Mesothelial cell of epicardium (in vitro differentiated cells): ENCODE measurements at regions not wholly inside any gene's neighbourhood (a gene's known extent, or its start where the extent isn't known, plus 50 kb on each side); places are given as distances from the start of the nearest gene placed in this dataset.

Experiments used
- DNase-seq, 2 experiments: peaks; one replicate each; pipeline ENCODE4 v3.0.0; 2021; ENCODE audit warnings: low spot score in 2 of 2; ENCODE audit not compliant: unreplicated experiment in 2 of 2
- H3K27ac Mint-ChIP-seq: 2 replicates; pipeline ENCODE4 v1.8.0; 2021; ENCODE audit warnings: mixed read lengths
- H3K27me3 Mint-ChIP-seq: 2 replicates; pipeline ENCODE4 v1.8.0; 2021; ENCODE audit warnings: low read depth, mixed read lengths
- H3K36me3 Mint-ChIP-seq: 2 replicates; pipeline ENCODE4 v1.8.0; 2021; ENCODE audit warnings: mixed read lengths
- H3K4me1 Mint-ChIP-seq: 2 replicates; pipeline ENCODE4 v1.8.0; 2021; ENCODE audit warnings: mixed read lengths
- H3K4me3 Mint-ChIP-seq: 2 replicates; pipeline ENCODE4 v1.8.0; 2021; ENCODE audit warnings: mild to moderate bottlenecking, moderate library complexity, mixed read lengths
- H3K9me3 Mint-ChIP-seq: 2 replicates; pipeline ENCODE4 v1.8.0; 2021; ENCODE audit warnings: mixed read lengths
- TF ChIP-seq, protein P1 (sequence below): fragments of 200-600 bp; sonication (generic); IDR thresholded peaks from one replicate; pipeline ENCODE4 v1.5.0; 2021; ENCODE audit warnings: antibody characterized with exemption; ENCODE audit not compliant: unreplicated experiment

DNA sequence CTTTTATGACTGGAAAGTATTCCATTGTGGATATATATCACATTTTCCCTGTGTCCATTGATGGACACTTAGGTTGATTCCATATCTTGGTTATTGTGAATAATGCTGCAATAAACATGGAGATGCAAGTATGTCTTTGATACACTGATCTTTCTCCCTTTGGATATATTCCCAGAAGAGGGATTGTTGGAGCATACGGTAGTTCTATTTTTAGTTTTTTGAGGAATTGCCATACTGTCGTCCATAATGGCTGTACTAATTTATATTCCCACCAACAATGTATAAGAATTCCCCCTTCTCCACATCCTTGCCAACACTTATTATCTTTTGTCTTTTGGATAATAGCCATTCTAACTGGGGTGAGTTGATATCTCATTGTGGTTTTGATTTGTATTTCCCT lies 54.9 kb upstream of the PITX1 start:
- DNase-seq: no peak
- peaks cover 4% of the 10 kb centered on the region for H3K9me3 Mint-ChIP-seq
- no peak overlapping the region for H3K4me3 Mint-ChIP-seq
- no peak overlapping the region for H3K27ac Mint-ChIP-seq
- TF ChIP-seq, protein P1, sequence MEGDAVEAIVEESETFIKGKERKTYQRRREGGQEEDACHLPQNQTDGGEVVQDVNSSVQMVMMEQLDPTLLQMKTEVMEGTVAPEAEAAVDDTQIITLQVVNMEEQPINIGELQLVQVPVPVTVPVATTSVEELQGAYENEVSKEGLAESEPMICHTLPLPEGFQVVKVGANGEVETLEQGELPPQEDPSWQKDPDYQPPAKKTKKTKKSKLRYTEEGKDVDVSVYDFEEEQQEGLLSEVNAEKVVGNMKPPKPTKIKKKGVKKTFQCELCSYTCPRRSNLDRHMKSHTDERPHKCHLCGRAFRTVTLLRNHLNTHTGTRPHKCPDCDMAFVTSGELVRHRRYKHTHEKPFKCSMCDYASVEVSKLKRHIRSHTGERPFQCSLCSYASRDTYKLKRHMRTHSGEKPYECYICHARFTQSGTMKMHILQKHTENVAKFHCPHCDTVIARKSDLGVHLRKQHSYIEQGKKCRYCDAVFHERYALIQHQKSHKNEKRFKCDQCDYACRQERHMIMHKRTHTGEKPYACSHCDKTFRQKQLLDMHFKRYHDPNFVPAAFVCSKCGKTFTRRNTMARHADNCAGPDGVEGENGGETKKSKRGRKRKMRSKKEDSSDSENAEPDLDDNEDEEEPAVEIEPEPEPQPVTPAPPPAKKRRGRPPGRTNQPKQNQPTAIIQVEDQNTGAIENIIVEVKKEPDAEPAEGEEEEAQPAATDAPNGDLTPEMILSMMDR: no peak
- peaks cover 6% of the 10 kb centered on the region for H3K4me1 Mint-ChIP-seq
- no peaks in the 10 kb centered on the region for H3K36me3 Mint-ChIP-seq
- H3K27me3 Mint-ChIP-seq: peaks cover 27% of the 10 kb centered on the region

DNA sequence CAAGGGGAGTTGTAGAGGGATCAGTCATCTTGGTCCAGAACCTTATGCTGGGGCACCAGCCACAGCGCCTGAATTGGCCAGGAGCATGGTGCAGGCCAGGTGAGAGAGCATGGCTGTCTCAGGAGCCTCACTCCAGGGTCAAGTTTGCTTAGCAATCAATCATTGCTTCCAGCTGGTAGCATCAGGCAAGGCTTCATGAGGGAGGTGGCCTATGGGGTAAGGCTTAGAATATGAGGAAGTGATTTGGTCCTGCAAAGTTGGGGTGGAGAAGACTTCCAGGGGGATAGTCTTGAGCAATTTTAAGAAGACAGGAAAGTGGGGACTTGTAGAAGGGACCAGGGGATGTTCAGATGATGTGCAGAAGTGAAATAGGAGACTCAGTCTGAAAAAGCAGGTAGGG lies 53.9 kb upstream of the PITX1 start:
- H3K9me3 Mint-ChIP-seq: peaks cover 9% of the 10 kb centered on the region
- H3K4me3 Mint-ChIP-seq: no peak overlapping the region
- TF ChIP-seq, protein P1: no peak
- no peaks in the 10 kb centered on the region for H3K36me3 Mint-ChIP-seq
- DNase-seq: no peak
- no peak overlapping the region for H3K27ac Mint-ChIP-seq
- peaks cover 32% of the 10 kb centered on the region for H3K27me3 Mint-ChIP-seq
- H3K4me1 Mint-ChIP-seq: peaks cover 6% of the 10 kb centered on the region

DNA sequence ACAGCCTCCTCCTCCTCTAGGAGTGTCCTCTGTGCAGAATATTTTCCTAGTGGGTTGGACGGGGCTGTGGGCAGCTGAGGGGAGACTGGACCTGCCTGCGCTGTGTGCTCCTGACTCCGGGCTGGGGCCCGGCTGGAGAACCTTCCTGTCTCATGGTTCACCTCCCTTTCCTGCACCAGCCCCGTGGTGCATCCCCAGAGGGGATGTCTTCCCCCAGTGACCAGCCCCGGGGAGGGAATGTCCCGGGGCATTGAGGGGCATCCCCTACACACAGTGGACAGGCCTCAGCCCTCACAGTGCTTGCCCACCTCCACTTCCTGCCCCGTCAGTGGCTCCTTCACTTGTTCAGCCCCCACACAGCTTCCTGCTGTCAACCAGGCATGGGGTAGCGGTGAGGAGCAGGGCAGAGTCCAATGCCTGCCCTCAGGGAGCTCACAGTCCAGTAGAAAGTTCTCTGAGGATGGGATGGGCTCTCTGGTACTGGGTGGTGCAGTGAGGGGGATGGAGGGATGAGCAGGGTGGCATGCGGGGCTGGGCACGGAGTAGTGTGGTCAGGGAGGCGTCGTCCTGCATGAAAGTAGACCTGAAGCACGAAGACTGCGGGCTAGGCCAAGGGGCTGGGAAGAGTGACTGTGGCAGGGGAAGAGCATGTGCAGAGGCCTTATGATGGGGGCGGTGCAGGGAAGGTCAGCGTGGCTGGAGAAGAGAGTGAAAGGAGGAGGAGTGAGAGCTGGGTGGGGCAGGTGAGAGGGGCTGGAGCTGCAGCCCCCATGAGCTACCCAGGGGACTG lies 52.1 kb upstream of the PITX1 start:
- Mint-ChIP-seq H3K4me3 (no peak overlapping the region), H3K27me3 (peaks cover 34% of the 10 kb centered on the region), H3K36me3 (peaks cover 4% of the 10 kb centered on the region), H3K4me1 (peaks cover 6% of the 10 kb centered on the region), H3K9me3 (peaks cover 24% of the 10 kb centered on the region), H3K27ac (no peak overlapping the region)
- no peak for DNase-seq
- TF ChIP-seq, protein P1: no peak

- no peak overlapping the region for H3K4me3 Mint-ChIP-seq
- no peak overlapping the region for H3K27ac Mint-ChIP-seq
- H3K4me1 Mint-ChIP-seq: peaks cover under 1% of the 10 kb centered on the region
- no peak for DNase-seq
- peaks cover 4% of the 10 kb centered on the region for H3K36me3 Mint-ChIP-seq
- TF ChIP-seq, protein P1: no peak
- H3K27me3 Mint-ChIP-seq: peaks cover 38% of the 10 kb centered on the region
- peaks cover 29% of the 10 kb centered on the region for H3K9me3 Mint-ChIP-seq
Measured at GRCh38 chr5:135085133-135085935, 51.3 kb upstream of the PITX1 start.
